NCI-H524 treated with DMSO at 0.1 percent for 48 hours (cell line): ENCODE measurements at regions not wholly inside any gene's neighbourhood (a gene's known extent, or its start where the extent isn't known, plus 50 kb on each side); places are given as distances from the start of the nearest gene placed in this dataset.
"Not testable (repeated sequence)": the region's sequence is repeated elsewhere in the genome, so short reads cannot be mapped to it uniquely, and the experiment has no call there.

Experiments
- DNase-seq: peaks from one replicate; lab custom pipeline; 2025; lab: John Stamatoyannopoulos, UW

- DNase-seq, result not testable (repeated sequence)
These were observed 186.1 kb upstream of the FTMT start for GRCh38 chr5:121665542-121665941.

- DNase-seq, result no peak
These were observed 184.4 kb upstream of the FTMT start for GRCh38 chr5:121667292-121667691.

- no peak for DNase-seq
These were observed 183.0 kb upstream of the FTMT start for GRCh38 chr5:121668635-121669034.

GRCh38 chr5:121671624-121672023, 180.1 kb upstream of the FTMT start:
- DNase-seq, result no peak

- DNase-seq, result no peak
These were observed 175.8 kb upstream of the FTMT start for GRCh38 chr5:121675924-121676323.

- no peak for DNase-seq
These were observed 170.3 kb upstream of the FTMT start for GRCh38 chr5:121681229-121681855.

- DNase-seq, result no peak
These were observed 163.6 kb upstream of the FTMT start for GRCh38 chr5:121688126-121688525.

- no peak for DNase-seq
These were observed 162.9 kb upstream of the FTMT start for GRCh38 chr5:121688781-121689180.

- no peak for DNase-seq
These were observed 160.2 kb upstream of the FTMT start for GRCh38 chr5:121691478-121691877.

GRCh38 chr5:121692158-121692557, 159.5 kb upstream of the FTMT start:
- no peak for DNase-seq

GRCh38 chr5:121693864-121694263, 157.8 kb upstream of the FTMT start:
- no peak for DNase-seq

GRCh38 chr5:121695307-121695706, 156.4 kb upstream of the FTMT start:
- DNase-seq, result no peak

- no peak for DNase-seq
These were observed 153.0 kb upstream of the FTMT start for GRCh38 chr5:121698690-121699089.

GRCh38 chr5:121701731-121702130, 150.0 kb upstream of the FTMT start:
- DNase-seq, result no peak

GRCh38 chr5:121702682-121703081, 149.0 kb upstream of the FTMT start:
- DNase-seq, result no peak

- DNase-seq, result no peak
These were observed 147.4 kb upstream of the FTMT start for GRCh38 chr5:121704291-121704690.

- no peak for DNase-seq
These were observed 145.0 kb upstream of the FTMT start for GRCh38 chr5:121706686-121707085.

GRCh38 chr5:121707178-121707577, 144.5 kb upstream of the FTMT start:
- no peak for DNase-seq

GRCh38 chr5:121711416-121711815, 140.3 kb upstream of the FTMT start:
- no peak for DNase-seq

- no peak for DNase-seq
These were observed 132.4 kb upstream of the FTMT start for GRCh38 chr5:121719255-121719654.

- DNase-seq, result no peak
These were observed 126.2 kb upstream of the FTMT start for GRCh38 chr5:121725450-121725849.

- DNase-seq, result no peak
These were observed 124.7 kb upstream of the FTMT start for GRCh38 chr5:121726991-121727390.

- DNase-seq, result no peak
These were observed 120.3 kb upstream of the FTMT start for GRCh38 chr5:121731377-121731776.

- no peak for DNase-seq
These were observed 116.1 kb upstream of the FTMT start for GRCh38 chr5:121735618-121736017.

- no peak for DNase-seq
These were observed 114.6 kb upstream of the FTMT start for GRCh38 chr5:121737120-121737519.
